HG02759 (cell line): ENCODE measurements at regions not wholly inside any gene's neighbourhood (a gene's known extent, or its start where the extent isn't known, plus 50 kb on each side); places are given as distances from the start of the nearest gene placed in this dataset.

ENCODE experiments used
- ATAC-seq: cut with Tn5 transposase; IDR thresholded peaks from one replicate; pipeline ENCODE4 v1.9.1; 2021; ENCODE audit warnings: mild to moderate bottlenecking, moderate library complexity; ENCODE audit not compliant: unreplicated experiment

DNA sequence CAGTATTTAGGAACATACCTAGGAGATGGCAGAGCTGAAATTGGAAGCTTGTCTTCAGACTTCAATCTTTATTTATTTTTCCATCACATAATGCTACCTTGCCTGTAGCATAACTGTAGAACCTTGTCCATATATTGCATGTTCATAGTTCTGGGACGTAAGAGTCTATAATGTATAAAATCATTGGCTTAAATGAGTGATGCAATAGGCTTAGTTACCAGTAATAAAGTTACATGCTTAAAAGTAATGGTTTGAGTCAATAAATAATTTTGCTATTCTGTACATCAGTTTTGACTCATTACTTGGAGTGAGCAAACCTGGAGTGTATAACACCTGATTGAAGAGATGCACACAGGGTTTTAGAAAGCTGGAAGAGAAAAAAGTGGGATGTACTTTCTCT lies 229.3 kb downstream of the CDCA7 start:
- ATAC-seq: no peak

- no peak for ATAC-seq
Observed at GRCh38 chr2:173584676-173585458, 230.2 kb downstream of the CDCA7 start.

DNA sequence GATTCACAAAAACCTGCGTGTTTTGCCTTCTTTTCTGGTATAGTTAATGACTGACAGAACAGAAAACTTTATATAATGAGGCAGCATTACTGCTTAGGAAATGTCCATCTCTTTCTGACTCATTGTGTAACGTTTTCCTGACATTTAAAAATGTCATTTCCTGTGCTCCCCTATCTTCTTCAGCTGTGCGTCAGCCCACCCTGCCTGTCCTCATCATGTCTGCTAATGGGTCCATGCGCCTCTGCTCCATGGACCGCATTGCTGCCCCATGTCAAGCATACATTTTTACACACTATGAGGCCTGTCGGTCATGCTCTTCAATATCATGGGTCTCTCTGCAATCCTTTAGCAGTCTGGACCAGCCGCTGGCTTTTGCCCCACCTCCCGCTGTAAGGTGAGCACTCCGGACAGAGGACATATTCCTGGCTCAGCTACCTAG lies 234.3 kb downstream of the CDCA7 start:
- ATAC-seq: no peak

DNA sequence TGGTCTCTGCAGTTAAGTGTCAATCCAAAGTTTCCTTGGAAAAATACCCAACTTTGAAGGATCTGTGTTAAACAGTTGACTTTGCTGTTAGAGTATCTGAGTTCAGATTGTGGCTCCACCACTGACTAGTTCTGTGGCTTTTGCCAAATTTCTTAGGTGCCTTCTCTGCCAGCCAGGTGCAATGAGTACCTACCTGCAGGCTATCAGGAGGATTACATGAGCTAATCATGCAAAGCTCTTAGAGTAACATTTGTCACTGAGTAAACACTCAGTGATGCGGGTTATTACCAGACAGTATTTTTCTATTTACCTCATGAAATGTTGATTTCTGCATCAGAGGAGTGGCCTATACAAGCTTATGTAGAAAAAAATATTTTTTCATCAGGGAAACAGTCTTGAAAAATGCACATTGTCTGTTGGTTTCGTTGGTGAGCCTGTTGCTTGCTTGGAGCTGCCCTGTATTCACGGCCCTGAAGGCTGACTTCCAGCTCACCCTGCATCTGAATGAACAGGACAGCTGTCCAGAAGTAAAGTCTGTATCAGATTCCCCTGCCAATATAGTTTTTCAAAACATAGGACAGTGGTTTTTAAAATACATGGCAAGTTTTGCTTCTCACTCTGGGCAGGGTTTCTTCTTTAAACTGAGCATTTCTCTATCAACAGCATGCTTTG lies 235.1 kb downstream of the CDCA7 start:
- ATAC-seq: no peak

DNA sequence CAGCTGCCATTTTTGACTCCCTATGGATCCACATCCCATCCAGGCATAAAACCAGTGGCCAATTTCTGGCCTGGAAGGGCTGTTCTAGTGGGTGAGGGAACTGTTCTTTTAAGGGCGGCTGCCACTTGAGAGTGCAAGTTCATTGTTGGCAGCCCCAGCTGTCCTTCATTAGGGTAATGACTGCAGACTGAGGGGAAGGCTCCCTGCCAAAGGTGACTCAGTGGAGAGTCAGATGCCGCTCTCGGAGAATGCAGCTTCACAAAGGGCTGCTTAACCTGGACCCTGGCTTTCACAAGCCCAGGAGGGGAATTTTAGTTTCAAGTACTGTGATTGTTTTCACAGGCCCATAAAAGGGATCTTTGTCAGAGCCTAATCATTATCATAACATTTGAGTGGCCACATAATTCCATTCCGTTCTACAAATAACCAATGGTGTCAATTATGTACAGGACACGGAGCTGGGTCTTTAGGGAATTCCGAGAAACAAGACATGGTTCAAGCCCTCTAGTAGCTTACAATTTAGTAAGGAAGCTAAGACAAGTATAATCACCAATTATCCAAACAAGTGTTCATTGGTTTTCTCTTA lies 235.7 kb downstream of the CDCA7 start:
- no peak for ATAC-seq

DNA sequence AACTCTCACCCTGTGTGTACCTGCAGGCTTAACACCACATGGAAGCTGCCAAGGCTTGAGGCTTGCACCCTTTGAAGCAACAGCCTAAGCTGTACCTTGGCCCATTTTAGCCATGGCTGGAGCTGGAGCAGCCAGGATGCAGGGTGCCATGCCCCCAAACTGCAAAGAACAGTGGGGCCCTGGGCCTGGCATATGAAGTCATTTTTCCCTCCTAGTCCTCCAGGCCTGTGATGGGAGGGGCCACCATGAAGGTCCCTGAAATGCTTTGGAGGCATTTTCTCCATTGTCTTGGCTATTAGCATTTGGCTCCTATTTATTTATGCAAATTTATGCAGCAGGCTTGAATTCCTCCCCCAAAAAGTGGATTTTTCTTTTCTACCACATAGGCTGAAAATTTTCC lies 238.4 kb downstream of the CDCA7 start:
- ATAC-seq: no peak

DNA sequence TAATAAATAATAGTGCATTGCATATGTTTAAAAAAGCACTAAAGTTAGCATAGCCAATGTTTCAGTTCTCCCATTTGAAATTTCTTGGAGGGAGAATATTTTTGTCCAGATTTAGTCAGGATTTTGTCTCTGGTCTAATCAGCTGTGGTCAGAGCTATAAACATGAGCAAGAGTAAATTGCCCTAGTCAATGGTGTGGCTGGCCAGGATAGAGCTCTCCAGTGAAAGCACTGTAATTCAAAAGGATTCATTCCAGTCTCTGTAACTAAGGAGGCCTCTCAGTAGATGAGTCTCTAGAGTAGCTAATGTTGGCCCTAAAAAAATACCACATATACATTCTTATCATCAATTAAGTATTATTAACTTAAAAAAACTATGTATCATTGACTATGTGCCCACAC lies 241.6 kb downstream of the CDCA7 start:
- ATAC-seq: no peak

- ATAC-seq: no peak
Observed at GRCh38 chr2:173598525-173598924, 243.9 kb downstream of the CDCA7 start.

- ATAC-seq: no peak
Observed at GRCh38 chr2:173599821-173600359, 245.2 kb downstream of the CDCA7 start.

DNA sequence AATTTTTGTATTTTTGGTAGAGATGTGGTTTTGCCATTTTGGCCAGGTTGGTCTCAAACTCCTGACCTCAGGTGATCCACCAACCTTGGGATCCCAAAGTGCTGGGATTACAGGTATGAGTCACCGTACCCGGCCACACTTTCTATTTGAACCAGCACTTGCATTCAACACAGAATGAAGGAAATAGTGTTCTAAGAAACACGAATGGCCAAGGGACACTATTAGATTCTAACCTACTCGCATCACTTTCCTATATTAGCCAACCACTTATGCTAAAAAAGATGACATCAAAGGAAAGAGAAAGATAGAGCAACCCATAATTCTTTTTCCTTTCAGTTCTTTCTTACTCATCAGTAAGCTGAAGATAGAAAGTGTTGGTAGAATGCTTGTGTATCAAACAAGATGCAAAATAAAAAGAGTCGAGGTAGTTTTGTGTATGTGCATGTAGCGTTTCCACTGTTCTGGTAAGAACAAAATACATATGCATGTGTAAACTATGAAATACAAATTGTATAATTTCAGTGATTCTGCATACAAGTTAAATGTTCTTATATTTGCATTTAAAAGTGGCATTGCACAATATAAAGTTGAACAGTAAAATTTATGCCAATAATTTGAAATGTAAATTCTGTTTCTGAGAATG lies 247.6 kb downstream of the CDCA7 start:
- no peak for ATAC-seq

GRCh38 chr2:173605994-173606393 lies 251.3 kb downstream of the CDCA7 start:
- ATAC-seq: no peak

GRCh38 chr2:173606619-173607248 lies 252.1 kb downstream of the CDCA7 start:
- ATAC-seq: no peak

- no peak for ATAC-seq
Observed at GRCh38 chr2:173607606-173608311, 253.1 kb downstream of the CDCA7 start.

GRCh38 chr2:173611121-173611520 lies 256.4 kb downstream of the CDCA7 start:
- ATAC-seq: no peak

GRCh38 chr2:173612354-173612753 lies 257.7 kb downstream of the CDCA7 start:
- no peak for ATAC-seq

GRCh38 chr2:173613386-173613785 lies 258.7 kb downstream of the CDCA7 start:
- no peak for ATAC-seq

- no peak for ATAC-seq
Observed at GRCh38 chr2:173614265-173614930, 259.7 kb downstream of the CDCA7 start.

DNA sequence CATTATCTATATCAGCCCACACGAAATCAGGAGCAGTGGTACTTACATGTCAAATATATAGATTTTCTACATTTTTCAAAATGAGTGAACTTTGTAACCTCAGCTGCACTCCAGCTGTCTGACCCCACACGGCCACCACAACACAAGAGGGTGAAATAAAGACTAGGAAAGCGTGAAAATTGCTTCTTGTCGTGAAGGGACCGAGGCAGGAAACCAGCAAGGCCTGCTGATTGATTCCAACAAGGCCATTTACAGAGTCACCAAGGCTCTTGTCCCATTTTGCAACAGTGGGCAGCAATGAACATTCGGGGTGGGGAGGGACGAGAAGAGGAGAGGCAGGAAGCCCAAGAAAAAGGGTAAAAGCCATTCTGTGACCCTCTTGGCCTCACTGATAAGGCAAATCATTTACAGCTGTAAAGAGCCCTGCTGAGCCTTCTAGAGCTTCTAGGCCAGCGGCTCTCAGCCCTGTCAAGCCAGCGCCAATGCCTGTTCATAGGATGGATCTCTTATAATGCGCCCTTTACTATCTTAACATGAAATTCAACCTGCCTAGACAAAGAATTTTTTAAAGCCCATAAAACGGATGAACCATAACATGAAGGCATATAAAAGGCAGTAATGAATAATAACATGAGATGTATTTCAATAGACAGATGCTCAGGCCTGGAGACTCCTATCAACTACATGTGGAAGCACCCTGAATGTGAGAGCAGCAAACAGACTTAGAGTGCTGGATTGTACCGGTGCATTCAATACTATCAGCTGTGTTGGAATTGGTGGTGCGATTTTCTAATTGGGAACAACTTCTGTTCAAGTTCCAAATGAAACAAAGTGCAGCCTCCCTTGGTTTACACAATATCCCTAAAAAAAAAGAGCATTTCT lies 269.0 kb downstream of the CDCA7 start:
- no peak for ATAC-seq

DNA sequence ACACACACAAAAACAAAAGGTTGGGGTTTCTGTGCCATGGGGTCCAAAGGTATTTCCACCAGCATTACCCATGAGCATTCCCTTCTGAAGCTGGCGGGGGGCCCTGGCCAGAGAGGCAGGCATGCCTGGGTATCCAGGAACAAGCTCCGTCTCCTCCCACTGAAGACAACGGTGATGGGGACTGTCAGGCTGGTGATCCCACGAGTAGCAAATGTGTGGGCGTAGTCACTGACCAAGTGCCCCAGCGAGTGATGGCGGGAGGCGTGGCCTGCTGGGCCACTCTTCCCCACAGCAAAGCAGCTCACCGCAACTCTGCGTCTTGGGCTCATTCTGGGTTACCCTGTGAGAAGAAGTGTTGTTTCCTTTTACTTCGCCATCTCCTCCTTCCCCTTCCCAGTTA lies 270.6 kb downstream of the CDCA7 start:
- ATAC-seq: no peak
